GM21825 (cell line): ENCODE measurements at regions not wholly inside any gene's neighbourhood (a gene's known extent, or its start where the extent isn't known, plus 50 kb on each side); places are given as distances from the start of the nearest gene placed in this dataset.

Experiments
- ATAC-seq: cut with Tn5 transposase; IDR thresholded peaks from one replicate; pipeline ENCODE4 v1.9.1; 2021; ENCODE audit warnings: mild to moderate bottlenecking, moderate library complexity; ENCODE audit not compliant: unreplicated experiment

DNA sequence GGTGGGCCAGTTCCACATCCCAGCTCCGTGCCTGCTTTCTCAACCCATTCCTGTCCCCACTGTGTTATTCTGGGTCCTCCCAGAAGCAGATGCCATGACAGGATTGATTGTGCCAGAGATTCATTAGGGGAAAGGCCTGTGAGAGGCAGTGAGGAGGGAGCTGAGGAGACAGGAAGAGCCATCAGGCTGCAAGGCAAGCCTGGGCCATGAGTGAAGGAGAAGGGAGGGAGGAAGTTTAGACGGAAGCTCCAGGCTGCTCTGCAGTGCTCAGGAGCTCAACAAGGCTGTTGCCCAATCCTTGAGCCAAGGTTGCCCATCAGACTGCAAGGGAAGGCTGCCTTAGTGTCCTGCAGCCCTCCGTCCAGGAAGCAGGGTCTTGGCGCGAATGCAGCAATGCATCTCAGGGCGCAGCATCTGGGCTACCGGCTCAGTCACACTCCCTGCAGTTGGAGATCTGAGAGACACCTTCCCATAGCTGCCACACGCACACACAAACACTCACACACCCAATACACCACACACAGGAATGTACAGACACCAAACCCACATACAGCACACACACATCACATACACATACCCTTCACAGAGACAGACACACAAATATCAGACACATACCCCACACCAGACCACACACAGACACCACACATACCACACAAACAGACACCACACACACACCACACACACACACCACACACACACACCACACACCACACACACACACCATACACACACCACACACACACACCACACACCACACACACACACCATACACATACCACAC lies 139.5 kb upstream of the NDUFV2 start:
- ATAC-seq, result no peak

DNA sequence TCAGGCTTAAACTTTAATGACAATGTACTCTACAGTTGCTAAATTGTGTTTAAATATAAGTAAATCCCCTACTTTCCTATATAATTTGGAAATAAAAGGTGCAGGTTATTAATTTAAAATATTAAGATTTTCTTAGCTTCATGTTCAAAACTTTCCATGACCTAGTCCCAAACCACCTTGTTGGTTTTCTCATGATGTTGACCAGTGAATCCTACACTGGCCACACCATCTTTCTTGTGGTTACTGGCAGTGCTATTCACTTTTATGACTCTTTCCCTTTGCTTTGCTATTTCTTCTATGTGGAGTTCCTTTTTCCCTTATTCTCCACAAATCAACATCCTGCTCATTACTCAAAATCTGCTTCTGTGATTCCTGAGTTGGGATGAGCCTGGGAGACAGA lies 138.6 kb upstream of the NDUFV2 start:
- ATAC-seq, result no peak

DNA sequence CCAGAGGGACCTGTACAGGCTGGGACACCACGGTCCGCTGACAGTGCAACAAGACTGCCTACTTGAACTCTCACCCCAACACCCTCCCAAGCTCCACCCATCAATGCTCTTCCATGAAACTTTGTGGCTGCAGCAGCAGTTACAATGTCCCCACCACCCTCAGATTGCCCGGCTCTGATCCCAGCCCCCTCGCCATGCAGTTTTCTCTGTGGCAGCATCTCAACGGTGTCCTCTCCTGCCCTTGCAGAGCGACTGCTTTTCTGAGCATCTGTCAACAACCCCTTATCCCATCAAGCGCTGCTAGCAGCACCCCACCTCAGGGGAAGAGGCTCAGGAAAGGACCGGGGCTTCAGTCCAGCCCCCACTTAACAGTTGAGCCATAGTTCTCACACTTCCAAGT lies 137.1 kb upstream of the NDUFV2 start:
- no peak for ATAC-seq

GRCh38 chr18:8966821-8967220 lies 135.7 kb upstream of the NDUFV2 start:
- no peak for ATAC-seq

GRCh38 chr18:8967573-8967972 lies 134.9 kb upstream of the NDUFV2 start:
- no peak for ATAC-seq

DNA sequence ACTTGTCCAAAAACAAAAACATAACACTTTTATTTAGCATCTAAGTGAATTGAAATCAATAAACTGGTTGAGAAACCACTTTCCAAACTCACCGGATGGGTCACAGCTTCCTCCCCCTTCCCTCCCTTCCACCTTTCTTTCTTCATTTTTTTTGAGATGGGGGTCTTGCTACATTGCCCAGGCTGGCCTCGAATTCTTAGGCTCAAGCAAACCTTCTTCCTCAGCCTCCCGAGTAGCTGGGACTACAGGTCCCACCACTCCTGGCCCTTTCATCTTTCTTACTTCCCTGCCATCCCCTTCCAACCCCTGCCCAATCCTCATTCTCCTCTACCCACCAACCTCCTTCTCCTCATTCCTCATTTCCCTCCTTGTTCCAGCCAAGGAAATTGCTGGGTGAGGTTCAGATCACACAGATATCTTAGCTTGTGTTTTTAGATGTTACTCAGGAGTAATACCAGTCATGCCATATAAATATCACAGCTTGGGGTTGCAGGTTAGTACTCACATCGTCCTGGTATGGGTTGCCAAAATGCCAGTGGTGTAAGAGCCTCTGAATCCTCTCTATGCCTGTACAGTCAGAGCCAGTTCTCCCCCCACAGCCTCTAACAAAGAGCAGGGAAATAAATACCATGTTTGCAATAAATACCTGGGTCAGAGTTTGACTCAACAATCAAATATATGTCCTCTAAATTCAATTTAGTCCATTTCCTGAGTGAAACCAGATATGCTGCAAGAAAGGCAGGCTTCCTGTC lies 132.7 kb upstream of the NDUFV2 start:
- no peak for ATAC-seq

DNA sequence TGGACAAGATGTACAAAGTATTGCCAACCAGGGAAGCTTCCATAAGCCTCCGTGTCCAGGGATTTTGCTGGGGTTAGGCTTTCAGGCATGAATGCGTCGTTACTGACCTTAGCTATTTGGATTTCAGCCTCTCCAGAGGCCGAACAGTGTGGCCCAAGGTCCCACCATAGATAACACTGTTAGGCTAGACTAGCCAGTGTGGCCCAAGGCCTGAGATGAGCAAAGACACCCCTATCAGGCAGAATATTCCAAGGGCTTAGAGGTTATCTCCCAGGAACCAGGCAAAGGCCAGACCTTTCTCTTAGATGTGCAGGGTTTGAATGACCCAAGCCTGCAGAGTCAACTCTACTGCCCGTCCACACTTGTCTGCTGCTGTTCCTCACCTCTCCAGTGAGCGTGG lies 131.7 kb upstream of the NDUFV2 start:
- no peak for ATAC-seq

- ATAC-seq, result no peak
Observed at GRCh38 chr18:8972116-8972515, 130.4 kb upstream of the NDUFV2 start.

DNA sequence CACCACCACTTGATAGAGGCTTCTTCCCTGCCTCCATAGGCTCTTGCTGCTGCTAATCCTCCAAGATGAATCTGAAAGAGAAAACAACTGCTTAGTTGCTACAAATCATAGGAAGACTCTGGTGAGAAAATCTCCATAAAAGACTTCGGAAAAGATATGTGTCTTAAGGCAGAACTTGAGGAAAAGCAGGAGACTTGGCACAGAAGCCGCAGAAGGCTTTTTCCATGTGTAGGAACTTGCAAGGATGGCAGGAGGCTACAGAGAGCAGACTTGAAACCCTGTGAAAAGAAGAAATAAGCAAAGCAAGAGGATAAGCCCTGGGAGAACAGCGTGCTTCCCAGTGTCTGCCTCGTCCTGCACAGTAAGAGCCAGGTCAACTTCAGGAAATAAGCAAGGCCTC lies 128.2 kb upstream of the NDUFV2 start:
- no peak for ATAC-seq

- ATAC-seq, result no peak
Observed at GRCh38 chr18:8974696-8975095, 127.8 kb upstream of the NDUFV2 start.

DNA sequence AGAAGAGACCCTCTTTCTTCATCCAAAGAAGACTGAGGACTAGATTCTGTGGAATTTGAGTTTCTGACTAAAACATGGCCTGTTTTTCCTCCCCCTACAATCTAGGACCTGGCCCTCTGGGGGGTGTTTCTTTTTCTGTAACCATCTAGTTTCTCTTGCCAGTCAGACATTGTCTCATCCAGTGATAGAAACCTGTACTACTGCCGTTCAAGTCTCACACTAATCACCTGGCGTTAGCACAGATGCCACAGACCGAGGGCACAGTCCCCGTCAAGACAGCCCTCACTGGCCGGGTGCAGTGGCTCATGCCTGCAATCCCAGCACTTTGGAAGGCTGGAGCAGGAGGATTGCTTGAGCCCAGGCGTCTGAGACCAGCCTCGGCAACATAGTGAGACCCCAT lies 126.9 kb upstream of the NDUFV2 start:
- no peak for ATAC-seq

GRCh38 chr18:8976606-8977005 lies 125.9 kb upstream of the NDUFV2 start:
- ATAC-seq, result no peak

DNA sequence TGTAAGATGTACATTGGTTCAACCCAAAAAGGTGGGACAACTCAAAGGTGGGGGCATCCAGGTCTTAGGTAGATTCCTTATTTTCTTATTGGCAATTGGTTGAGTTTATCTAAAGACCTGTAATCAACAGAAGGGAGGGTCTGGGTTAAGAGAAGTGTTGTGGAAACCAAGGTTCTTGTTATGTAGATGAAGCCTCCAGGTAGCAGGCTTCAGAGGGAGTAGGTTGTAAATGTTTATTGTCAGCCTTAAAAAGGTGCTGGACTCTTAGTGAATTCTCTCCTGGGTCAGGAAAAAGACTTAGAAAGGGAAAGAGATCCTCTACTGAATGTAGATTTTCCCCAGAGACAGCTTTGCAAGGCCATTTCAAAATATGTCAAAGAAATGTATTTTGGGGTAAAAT lies 125.3 kb upstream of the NDUFV2 start:
- ATAC-seq, result no peak

GRCh38 chr18:8977701-8978100 lies 124.8 kb upstream of the NDUFV2 start:
- ATAC-seq, result no peak

GRCh38 chr18:8978394-8978793 lies 124.1 kb upstream of the NDUFV2 start:
- ATAC-seq, result no peak

GRCh38 chr18:8979258-8979988 lies 123.1 kb upstream of the NDUFV2 start:
- no peak for ATAC-seq

DNA sequence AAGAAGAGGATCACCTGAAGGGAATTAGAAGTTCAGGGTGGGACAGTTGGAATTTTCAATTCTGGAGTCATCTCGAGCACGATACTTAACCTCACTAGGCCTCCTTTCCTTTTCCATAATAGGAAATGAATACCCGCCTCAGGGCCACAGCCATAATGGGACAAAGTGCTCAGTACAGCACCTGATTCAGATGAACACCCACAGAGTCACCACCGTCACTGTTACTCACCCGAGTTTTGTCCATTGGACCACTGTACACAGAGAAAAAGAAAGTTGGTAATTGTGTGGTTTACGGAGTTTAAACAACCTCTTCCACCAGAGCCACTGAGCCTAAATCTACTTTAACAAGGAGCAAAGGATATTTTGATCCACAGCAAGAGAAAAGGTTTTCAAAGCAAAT lies 122.0 kb upstream of the NDUFV2 start:
- ATAC-seq, result no peak

GRCh38 chr18:8980918-8981317 lies 121.6 kb upstream of the NDUFV2 start:
- no peak for ATAC-seq

- no peak for ATAC-seq
Observed at GRCh38 chr18:8982416-8983183, 119.9 kb upstream of the NDUFV2 start.

- no peak for ATAC-seq
Observed at GRCh38 chr18:8983195-8983594, 119.3 kb upstream of the NDUFV2 start.

GRCh38 chr18:8984131-8984721 lies 118.3 kb upstream of the NDUFV2 start:
- ATAC-seq, result no peak
